GM19468 (cell line): ENCODE measurements at regions not wholly inside any gene's neighbourhood (a gene's known extent, or its start where the extent isn't known, plus 50 kb on each side); places are given as distances from the start of the nearest gene placed in this dataset.
"Not testable (repeated sequence)": the region's sequence is repeated elsewhere in the genome, so short reads cannot be mapped to it uniquely, and the experiment has no call there.

Source experiments
- ATAC-seq: cut with Tn5 transposase; IDR thresholded peaks from one replicate; pipeline ENCODE4 v1.9.1; 2021; ENCODE audit warnings: mild to moderate bottlenecking, moderate library complexity, moderate number of reproducible peaks; ENCODE audit not compliant: unreplicated experiment; ENCODE audit errors: extremely low read depth

DNA sequence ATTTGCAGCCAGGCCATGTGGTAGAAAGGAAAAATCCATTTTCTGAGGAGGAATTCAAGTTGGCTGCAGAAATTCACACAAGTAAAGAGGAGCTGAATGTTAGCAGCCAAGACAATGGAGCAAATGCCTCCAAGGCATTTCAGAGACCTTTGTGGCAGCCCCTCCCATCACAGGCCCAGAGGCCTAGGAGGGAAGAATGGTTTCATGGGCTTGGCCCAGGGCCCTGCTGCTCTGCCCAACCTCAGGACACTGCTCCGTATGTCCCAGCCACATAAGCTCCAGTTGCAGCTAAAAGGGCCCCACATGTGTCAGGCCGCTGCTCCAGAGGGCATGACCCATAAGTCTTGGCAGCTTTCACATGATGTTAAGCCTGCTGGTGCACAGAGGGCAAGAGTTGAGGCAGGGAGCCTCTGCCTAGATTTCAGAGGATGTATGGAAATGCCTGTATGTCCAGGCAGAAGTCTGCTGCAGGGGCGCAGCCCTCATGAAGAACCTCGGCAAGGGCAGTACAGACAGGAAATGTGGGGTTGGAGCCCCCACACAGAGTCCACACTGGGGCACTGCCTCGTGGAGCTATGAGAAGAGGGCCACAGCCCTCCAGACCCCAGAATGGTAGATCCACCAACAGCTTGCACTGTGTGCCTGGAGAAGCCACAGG lies 144.2 kb upstream of the EPB41L4A start:
- ATAC-seq: no peak

DNA sequence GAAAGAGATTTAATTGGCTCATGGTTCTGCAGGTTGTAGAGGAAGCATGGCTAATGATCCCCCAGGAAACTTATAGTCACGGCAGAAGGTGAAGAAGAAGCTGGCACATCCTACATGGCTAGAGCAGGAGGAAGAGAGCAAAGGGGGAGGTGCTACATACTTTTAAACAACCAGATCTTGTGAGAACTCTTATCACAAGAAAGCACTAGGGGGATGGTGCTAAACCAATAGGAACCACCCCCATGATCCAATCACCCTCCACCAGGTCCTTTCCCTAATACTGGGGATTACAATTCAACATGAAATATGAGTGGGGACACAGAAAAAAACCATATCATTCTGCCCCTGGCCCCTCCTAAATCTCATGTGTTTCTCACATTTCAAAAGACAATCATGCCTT lies 147.2 kb upstream of the EPB41L4A start:
- no peak for ATAC-seq

DNA sequence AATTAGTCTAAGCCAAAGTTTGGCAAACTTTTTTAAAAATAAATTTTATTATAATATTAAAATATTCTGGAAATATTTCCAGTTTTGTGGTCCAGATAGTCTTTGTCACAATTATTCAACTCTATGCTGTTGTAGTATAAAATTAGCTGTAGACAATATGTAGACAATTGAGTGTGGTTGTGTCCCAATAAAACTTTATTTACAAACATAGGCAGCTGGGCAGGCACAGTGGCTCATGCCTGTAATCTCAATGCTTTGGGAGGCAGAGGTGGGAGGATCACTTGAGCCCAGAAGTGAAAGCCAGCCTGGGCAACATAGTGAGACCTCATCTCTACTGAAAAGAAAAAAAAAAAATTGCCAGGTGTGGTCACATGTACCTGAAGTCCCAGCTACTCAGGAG lies 150.5 kb upstream of the EPB41L4A start:
- no peak for ATAC-seq

DNA sequence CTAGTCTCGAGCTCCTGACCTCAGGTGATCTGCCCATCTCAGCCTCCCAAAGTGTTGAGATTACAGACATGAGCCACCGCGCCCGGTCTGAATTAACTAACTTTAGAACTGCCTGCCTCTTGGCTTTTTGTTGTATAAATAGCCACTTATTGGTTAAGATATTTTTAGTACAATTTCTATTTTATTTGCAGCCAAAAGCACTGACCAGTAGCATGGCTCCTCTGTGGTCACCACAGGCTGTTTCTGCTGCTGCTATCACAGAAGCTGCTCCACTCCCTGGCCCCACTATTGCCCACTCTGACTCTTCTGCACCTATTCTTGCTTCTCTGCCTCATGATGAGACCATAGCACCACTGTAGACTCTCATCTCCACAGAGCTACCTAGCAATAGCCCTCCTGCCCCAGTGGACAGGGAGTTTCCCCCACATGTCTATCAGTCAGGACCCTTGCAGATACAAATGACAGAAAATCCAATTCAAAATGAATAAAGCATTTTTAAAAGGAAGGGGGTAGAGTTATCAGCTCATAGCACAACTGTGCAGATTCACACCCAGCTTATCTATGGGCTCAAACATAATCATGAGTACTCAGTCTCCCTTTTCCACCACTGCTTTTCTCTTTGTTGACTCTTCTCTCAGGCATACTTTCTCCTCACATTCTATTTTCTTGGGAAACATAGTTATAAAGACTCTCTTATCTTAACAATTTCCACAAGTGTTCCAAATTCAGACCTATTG lies 151.8 kb upstream of the EPB41L4A start:
- no peak for ATAC-seq

DNA sequence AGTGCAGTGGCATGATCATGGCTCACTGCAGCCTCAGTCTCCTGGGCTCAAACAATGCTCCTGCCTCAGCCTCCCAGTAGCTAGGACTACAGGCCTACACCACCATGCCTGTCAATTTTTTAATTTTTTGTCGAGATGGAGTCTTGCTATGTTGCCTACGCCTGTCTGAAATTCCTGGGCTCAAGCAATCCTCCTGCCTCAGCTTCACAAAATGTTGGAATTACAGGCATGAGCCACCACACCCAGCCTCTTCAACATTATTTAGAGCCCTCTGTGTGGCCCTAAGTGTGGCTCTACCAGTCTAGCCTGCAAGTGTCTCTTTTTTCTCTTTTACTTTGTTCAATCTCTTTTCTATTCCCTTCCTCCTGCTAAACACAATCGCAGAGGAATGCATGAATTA lies 154.4 kb upstream of the EPB41L4A start:
- no peak for ATAC-seq

DNA sequence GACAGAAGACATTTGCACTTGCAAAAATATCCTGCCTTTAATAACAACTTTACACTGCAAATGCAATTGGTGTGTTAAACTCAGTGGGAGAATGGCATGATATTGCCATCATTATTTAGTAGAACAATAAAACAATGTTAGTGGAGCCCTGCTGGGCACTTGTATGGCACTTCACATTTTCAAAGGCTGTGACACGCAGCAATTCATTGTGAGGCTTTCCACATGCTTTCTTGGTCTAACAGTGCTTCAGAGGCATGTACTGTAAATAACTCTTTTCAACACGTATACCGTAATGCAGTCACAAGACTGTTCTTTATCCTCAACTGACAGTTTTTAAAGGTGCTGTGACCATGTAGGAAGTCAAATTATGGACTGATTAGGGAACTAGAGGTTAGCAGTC lies 155.5 kb upstream of the EPB41L4A start:
- ATAC-seq: no peak

DNA sequence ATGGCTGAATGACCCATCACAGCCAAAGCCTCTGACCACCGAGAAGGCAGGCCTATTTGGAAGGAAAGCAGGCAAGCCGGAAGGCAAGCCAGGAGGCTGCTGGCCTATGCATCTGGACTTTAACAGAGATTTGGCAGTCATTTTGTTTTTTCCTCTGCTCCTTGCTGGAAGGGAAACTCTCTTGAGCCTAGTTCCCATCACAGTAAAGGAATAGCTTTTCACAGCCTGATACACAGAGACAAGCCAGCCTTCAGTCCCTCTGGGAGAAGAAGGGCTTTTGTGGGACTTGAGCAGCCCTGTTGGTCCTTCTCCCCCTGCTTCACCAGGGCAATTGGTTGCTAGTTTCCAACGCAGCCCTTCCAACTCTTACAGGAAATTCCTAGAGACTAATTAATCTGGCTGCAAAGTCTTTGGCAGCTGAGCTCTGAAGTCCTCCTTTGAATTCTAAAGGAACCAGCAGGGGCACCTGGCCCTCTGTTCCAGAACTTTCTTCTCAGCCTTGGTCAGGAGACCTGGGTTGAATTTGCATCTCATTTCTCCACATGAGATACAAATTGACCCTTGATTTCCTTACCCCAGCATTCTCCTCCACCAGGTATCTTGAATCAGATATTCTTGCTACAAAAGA lies 157.3 kb upstream of the EPB41L4A start:
- no peak for ATAC-seq

DNA sequence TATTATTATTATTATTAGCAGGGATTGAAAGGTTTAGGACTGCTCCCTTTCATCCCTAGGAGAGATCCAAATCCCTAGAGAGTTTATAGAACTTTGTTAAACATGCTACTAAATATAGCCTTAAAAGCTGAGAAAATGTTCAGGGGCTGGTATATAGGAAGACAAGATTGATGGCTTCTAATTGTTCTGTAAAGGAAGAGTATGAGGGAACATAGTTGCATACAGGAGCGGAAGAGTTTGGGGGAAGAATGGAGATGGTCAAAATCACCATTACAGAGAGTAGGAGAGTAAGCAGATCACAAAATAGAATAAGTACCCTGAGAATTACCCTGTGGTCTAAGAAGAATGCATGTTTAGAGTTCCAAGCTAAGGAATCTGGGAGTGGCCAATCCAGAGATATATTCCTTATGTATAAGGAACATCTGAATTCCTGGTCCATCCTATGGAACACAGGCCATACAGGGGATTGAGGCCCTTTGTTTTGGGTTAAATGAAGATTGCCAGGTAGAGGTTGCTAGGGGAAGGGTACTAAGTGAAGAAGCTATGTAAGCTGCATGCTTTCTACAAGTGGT lies 158.0 kb upstream of the APC start:
- ATAC-seq: no peak

DNA sequence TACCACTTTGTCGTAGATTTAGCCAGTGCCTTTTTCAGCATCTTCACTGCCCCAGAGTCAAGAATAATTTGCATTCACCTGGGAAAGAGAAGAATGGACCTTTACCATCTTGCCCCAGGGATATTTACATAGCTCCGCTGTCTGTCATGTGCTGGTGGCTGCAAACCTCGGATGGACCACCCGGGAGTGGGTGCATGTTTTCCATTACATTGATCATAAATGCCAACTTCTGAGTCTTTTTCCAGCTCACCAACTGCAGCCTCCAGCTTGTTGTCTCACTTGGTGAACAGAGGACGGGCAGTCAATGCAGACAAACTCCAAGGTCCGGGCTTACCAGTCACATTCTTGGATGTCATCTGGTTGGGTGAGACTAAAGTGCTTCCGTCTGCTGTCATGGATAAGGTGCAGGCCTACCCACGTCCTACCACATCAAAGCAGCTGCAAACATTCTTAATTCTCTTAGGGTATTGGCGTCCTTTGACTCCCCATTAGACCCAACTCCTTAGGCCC lies 155.8 kb upstream of the APC start:
- ATAC-seq: no peak

DNA sequence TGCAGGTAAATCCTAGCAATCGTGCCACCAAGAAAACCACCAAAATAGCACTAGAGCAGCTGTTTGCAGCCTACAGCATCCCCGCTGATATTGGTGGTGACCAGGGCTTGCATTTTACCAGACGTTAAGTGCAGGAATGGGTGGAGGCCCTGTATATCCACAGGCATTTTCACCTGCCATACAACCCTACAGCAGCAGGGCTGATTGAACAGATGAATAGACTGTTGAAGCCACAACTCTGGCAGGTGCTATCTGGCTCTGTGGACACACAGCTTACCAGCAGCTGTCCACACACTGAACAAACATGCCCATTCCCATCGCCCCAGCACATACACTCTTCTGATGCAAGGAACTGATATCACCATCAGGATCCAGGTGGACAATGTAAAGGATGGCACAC lies 154.5 kb upstream of the APC start:
- no peak for ATAC-seq

DNA sequence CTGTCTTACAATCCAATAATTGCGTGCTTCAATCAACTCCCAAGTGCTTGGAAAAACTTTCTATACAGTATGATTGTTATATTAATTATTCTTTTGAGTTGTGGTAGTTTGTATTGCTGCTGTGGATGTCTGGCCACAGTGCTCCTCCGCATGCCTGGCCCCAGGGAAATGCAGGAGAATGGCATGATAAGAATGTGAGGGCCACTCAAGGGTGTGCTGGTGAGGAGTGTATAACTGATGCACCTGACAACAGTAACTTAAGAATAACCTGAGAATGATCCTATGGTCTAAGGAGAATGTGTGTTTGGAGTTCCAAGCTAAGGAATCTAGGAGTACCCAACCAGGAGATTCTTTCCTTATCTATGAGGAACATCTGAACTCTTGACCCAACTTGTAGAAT lies 152.9 kb upstream of the APC start:
- ATAC-seq: no peak

DNA sequence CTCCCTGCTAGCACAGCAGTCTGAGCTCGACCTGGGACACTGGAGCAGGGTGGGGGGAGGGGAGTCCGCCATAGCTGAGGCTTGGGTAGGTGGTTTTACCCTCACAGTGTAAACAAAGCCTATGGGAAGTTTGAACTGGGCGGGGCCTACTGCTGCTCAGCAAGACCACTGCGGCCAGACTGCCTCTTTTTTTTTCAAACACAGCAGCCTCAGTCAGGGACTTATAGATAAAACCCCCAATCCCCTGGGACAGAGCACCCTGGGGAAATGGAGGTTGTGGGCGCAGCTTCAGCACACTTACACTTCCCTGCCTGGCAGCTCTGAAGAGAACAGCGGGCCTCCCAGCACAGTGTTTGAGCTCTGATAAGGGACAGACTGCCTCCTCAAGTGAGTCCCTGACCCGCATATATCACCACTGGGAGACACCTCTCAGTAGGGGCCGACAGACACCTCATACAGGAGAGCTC lies 151.1 kb upstream of the APC start:
- ATAC-seq: peak; percentile 46

DNA sequence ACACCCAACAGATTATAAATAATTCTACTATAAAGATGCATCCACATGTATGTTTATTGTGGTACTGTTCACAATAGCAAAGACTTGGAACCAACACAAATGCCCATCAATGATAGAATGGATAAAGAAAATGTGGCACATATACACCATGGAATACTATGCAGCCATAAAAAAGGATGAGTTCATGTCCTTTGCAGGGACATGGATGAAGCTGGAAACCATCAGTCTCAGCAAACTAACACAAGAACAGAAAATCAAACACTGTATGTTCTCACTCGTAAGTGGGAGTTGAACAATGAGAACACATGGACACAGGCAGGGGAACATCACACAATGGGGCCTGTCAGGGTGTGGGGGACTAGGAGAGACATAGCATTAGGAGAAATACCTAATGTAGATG lies 146.8 kb upstream of the APC start:
- ATAC-seq: not testable (repeated sequence)

DNA sequence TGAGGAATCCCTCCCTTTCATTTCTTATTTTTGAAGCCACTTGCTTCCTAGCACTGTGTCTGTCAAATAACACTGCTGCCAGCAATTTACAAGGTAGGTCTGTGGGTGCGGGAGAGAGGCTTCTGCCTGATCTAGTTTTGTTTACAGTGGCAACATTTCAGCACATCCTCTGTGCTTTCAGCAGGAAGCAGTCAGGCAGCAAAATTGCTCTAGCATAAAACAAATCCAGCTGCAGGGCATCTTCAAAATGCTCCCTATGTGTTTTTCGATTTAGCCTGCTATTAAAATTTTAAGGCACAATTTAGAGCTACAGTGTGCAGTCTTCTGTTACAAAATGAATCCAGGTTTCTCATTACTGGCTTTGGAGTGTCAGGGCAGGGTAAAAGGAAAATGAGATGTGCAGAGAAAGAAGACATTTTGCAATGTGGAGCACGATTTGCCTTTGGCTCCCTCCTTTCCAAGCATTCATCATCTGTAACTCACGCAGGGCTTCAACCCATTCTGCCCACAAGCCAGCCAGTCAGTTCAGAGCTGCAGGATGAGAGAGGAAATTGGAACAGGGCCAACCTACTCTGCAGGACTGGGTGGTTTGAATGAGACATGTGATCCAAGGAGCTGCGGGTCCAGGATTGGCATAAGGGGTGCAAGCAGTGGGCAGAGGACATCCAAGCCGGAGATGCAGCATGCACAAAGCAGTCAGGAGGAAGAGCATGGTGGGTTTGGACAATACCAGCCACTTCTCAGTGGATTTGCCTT lies 143.4 kb upstream of the APC start:
- no peak for ATAC-seq

DNA sequence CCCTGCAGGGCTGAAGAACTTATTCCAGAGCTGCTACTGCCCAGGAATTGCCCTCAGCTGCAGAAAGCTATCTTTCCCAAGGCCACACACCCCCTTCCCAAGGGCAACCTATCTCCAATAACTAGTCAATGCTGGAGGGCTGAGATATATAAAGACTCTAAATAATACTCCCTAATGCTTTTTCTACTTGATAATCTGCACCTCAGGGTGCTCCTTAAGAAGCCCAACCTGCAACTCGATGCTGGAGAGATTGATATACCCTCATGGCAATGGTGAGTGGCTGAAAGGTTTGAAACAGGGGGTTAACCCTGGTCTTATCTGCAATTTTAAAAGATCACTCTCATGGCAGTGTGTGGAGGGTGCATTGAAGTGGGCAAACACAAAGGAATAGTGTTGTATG lies 142.7 kb upstream of the APC start:
- ATAC-seq: no peak

DNA sequence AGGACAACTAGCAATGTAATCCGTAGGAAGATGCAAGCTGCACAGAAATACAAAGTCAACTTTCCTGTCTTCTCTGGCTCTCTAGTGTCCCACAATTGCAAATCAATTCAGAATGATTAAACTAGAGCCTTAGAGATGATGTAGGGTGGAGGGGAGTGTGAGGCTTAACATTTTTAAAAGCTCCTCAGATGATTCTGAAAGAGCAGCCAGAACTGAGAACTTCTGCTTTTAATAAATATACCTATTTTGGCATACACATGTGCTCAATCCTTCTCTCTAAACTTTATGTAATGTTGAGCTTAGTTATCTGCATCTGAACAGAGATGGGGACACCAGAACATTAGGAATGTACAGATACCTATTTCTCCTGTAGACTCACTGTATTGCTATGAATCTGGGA lies 139.9 kb upstream of the APC start:
- no peak for ATAC-seq

DNA sequence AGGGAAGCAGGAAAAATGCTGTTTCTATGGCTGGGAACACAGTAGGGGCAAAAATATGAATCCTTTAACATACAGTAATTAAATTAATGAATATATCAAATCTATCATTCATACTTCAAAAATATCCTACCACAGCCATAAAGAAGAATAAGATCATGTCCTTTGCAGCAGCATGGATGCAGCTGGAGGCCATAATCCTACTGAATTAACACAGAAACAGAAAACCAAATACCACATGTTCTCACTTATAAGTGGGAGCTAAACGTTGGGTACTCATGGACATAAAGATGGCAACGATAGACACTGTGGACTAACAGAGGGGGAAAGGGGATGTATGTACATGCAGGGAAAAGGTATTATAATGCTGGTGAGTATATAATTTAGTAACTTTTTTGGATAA lies 137.2 kb upstream of the APC start:
- ATAC-seq: not testable (repeated sequence)

DNA sequence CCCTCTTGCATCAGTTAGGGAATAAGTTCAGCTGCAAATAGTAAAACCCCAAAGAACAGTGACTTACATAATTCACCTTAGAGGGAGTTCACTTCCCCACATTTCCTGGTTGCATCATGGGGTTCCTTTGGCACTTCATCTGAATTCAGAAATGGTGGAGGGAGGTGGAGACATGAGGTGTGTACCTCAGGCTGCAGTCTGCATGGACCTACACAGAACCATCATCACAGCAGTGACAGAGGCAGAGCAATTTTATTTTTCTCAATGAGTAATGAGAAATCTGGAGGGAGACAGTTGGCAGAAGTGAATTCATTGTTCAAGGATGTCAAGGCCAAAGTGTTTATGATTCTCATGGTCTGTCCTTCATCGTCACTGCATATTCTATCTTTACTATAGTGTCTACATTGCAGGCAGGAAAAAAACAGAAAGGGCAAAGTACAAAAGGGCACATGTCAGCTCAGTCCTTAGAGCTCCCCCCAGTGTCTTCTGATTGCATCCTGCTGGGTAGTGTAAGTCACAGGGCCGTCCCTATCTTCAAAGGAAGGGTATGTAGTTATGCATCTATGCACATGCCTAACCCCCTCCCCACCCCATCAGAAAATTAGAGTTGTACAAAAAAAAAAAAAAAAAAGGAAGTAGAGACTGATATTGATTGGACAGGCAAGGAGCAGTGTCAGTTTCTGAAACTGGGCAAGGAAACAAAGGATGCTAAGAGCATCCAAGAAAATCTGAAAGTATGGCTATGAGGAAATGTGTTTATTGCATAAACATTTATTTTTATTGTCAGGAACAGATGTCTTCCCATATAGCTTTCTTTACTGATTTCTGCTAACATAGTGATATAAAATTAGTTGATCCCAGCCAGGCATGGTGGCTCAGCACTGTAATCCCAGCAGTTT lies 132.7 kb upstream of the APC start:
- peak; percentile 63 for ATAC-seq

DNA sequence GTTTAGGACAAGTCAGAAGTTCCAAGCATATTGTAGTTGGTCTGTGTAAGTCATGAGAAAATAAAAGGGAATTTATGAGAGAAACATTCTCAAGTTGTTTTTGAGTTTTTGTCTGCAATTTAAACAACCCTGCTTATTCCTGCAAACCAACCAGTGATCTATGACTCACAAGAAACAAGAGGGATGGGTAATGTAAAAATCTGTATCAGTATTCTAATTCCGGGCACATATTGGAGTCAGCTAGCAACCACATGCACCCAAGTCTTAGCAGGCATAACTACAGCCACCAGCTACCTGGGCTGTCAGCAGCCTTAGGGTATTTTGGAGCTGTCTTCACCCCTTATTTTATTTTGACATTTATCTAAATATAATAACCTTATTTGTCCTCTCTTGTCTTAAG lies 128.7 kb upstream of the APC start:
- no peak for ATAC-seq
